Breast epithelium (tissue), 3 donors: ENCODE measurements at regions not wholly inside any gene's neighbourhood (a gene's known extent, or its start where the extent isn't known, plus 50 kb on each side); places are given as distances from the start of the nearest gene placed in this dataset.

Experiments used
- CTCF ChIP-seq, 3 donors: fragments of 450-650 bp; IDR thresholded peaks; one replicate each; pipeline ENCODE4 v1.5.1; 2016 to 2017; ENCODE audit warnings: antibody characterized with exemption in 3 of 3, mild to moderate bottlenecking in 3 of 3, moderate library complexity in 3 of 3
- POLR2A ChIP-seq: fragments of 450-650 bp; IDR thresholded peaks from one replicate; pipeline ENCODE4 v1.6.1; 2016; ENCODE audit warnings: antibody characterized with exemption, mild to moderate bottlenecking, moderate library complexity

DNA sequence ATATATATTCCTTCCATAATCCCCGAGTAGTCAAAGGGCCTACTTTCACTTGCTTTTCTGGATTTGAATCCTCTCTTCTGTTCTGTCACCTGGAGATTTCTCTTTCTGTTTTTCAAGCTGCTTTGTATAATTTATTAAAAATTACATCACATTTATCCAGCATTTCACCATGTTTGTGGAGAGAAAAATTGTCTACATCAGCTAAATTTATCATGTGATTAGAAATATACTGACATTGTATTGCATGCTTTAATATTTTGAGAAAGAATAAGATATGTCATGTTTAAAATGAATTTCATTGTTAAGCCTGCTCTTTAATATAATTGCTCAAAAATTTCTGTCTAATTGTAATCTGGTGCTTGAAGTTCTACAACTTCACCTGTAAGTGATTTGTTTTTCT is 323.1 kb upstream of the DKK2 start:
- TF ChIP-seq CTCF (IDR thresholded peaks at IDR 0.05) (no peak), POLR2A (no peak)
